Urothelium cell line (cell line): ENCODE measurements at regions not wholly inside any gene's neighbourhood (a gene's known extent, or its start where the extent isn't known, plus 50 kb on each side); places are given as distances from the start of the nearest gene placed in this dataset.

Experiments
- DNase-seq: peaks from one replicate; pipeline ENCODE4 v3.0.0; 2011; ENCODE audit warnings: low spot score, mixed read lengths
- FAIRE-seq: peaks from 2 replicates; lab custom pipeline; 2011; peaks lifted over from hg19 to GRCh38; lab: Jason Lieb, UNC

GRCh38 chr6:19478992-19479391, 358.2 kb upstream of the ID4 start:
- no peak for FAIRE-seq
- DNase-seq = peak; percentile 6

- DNase-seq = no peak
- FAIRE-seq = no peak
Observed at GRCh38 chr6:19479551-19479950, 357.6 kb upstream of the ID4 start.

DNA sequence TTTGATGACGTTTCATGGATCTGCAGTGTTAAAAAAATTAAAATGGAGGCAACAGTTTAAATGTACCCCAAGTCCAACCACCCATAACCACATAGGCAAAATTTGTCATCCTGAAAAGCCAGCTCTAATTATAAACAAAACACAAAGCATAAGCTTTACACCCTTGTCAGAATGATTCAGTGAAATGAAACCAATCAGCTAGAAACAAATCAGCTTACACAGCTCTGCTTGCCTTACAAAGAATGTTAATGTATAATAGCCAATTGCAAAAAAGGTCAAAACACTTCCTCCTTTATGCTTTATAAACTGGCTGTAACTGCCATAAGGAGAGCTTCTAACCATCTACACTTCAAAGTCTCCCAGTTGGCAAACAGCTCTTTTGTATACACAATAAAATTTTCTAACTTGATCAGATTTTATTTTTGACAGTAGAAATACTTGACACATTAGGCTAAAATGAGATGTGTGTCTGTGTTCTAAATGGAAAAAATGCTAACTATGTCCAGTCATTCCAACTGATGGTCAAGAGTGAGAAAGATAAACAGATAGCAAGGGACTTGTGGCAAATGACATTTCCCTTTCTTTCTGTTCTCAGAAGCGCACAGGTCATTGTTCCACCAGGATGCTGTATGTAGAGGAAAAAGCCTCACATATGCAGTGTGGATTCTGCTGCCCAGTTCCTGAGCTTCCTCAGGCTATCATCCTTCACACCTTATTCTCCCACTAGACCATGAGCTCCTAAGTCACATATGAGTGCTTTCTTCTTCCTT, 344.3 kb upstream of the ID4 start:
- DNase-seq (no peak), FAIRE-seq (no peak)

GRCh38 chr6:19501737-19502245, 335.4 kb upstream of the ID4 start:
- FAIRE-seq (no peak), DNase-seq (no peak)

DNA sequence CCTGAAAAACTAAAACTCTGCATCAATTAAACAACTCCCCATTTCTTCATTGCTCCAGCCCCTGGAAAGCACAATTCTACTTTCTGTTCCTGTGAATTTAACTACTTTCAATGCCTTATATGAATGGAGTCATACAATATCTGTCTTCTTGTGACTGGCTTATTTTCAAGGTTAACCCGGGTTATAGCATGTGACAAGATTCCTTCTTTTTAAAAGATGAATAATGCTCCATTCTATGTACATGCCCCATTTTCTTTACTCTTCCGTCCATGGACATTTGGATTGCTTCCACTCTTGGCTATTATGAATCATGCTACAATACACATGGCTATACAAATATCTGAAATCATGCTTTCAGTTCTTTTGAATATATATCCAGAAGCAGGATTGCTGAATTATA, 334.9 kb upstream of the ID4 start:
- FAIRE-seq (no peak), DNase-seq (no peak)

GRCh38 chr6:19515939-19516338, 321.2 kb upstream of the ID4 start:
- DNase-seq (no peak), FAIRE-seq (no peak)

- FAIRE-seq (no peak), DNase-seq (no peak)
Observed at GRCh38 chr6:19519941-19520340, 317.2 kb upstream of the ID4 start.

DNA sequence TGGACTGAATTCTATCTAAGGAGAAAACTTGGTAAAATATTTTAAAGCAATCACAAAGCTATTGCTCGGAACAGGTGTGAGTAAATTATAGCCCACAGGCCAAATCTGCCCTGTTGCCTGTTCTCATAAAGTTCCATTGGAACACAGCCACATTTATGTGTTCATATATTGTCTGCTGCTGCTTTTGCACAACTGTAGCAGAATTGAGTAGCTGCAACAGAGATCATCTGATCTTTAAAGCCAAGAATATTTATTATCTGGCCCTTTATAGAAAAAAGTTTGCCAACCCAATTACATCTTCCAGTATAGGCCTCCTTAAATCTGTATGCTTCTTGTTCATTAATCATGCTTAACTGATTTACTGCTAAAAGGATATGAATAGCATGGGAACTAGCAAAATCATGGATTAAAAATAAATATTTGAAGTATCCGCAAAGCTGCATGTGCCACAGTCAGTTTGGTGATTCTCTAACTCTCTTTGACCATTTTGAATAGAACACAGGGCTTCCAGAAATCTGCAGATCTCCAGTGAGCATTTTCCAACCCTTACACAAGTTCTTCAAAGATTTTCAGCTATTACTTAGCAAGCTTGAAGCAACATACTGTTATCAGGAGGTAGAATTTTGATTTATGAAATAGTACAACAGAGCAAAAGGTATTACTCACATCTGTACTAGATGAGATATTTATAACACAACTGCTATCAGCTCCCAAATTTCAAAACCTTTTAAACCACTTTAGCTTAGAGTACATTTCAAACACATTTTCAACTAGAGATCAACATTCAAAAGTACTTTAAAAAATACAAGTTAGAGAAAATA, 312.6 kb upstream of the ID4 start:
- FAIRE-seq (no peak), DNase-seq (no peak)

DNA sequence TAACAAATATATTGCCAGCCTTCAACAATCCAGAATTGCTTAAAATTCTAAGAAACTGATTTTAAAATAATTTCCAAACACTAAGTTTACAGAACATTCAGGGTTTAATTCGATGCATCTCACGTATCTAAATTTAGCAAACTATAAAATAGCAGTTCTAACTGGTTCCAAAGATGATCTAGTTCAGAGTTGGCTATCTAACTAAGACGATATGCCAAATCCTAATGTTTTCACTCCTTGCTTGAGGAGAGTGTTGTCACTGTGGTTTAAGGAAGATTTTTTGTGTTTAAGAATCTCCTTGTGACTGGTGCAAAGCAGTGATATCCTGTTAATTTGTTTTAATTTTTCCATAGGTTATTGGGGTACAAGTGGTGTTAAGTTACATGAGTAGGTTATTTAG, 311.5 kb upstream of the ID4 start:
- DNase-seq (no peak), FAIRE-seq (no peak)

DNA sequence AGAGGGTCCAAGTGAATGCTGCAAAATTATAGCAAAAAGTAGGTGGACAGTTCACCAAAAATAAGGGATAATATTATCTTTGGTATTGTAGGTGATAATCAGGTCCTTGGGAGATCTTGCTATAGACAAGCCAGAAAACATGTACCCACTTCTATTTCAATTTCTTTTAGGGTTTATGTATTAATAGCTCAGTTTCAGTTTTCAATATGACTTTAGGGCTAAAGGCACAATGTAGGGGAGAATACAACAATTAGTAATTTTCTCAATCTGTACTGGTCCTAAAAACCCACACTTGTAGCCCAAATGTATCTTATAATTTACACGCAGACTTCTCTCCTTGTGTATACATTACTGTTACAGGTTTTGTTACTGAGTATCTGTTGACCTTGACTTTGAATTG, 307.0 kb upstream of the ID4 start:
- DNase-seq (no peak), FAIRE-seq (no peak)

GRCh38 chr6:19535351-19535750, 301.8 kb upstream of the ID4 start:
- FAIRE-seq = no peak
- DNase-seq = no peak

- no peak for FAIRE-seq
- no peak for DNase-seq
Observed at GRCh38 chr6:19536838-19537237, 300.3 kb upstream of the ID4 start.

DNA sequence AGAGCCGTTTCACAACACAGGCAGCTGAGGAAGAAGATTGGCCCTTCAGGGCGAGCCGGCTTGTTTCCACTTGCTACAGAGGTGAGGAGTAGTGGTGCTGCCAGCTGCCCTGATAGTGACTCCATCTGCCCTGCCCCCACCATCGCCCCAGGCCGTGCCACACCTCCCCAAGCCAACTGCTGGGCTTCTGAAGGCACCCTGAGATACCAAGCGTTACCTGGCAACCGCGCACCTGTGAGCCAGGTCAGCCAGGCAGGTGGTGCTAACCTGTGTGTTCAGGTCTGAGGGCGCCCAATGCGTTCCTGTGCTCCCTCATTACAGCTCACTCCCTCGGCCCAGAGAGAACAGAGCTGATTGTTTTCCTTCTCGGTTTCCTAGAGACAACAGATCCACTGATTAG, 299.1 kb upstream of the ID4 start:
- no peak for DNase-seq
- no peak for FAIRE-seq

DNA sequence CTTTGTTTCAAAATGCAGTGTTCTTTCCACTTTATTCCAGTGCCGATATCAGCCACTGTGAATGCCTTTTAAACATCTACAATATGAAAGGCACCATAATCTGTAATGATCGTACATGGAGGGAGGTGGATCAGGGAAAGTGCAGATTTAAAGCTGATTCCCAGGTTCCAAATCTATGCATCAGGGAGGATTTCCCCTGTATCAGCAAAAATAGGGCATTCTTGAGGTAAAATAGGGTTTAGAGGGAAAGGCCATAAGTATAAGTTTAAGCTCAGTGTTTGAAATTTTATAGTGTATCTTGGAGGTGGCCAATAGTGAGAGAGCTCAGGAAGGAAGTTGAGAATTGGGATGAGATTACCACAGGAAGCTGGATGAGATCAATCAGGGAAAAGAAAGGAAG, 289.7 kb upstream of the ID4 start:
- DNase-seq (no peak), FAIRE-seq (no peak)

DNA sequence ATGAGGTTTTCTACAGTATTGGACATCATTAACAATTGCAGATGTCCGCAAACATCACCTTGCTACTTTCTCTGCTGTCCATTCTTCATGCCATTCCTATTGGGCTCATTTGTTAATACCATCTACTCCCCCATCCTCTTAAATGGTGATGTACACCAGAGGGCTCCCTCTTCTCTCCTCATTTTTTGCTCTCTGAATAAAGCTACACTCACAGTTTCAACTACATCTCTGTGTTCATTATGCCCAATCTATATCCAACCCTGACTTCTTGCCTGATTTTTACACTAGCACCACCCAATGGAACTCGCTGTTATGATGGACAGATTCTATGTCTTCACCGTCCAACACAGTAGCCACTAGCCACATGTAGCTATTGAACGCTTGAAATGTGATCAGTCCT, 288.1 kb upstream of the ID4 start:
- FAIRE-seq = no peak

GRCh38 chr6:19550380-19550779, 286.8 kb upstream of the ID4 start:
- FAIRE-seq (no peak), DNase-seq (no peak)

More for the DNA sequence above, 288.1 kb upstream of the ID4 start:
- no peak for DNase-seq

DNA sequence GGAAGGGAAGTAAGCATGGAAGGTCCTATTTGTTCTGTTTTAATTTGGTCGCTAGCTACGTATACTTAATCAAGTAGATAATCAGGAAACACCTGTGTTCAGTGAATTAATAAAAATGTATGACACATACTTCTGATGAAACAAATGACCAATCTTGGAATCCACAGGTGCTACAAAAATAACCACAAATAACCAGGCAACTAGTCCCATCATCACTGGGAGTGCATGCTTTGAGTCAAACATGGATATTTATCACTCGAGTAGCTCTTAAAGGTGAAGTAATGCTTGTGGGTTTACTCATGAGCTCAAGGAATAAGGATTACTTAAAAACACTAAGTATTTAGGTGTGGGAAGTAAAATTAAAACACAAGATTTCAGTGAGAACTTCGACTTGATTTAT, 285.6 kb upstream of the ID4 start:
- FAIRE-seq = no peak
- DNase-seq = no peak

DNA sequence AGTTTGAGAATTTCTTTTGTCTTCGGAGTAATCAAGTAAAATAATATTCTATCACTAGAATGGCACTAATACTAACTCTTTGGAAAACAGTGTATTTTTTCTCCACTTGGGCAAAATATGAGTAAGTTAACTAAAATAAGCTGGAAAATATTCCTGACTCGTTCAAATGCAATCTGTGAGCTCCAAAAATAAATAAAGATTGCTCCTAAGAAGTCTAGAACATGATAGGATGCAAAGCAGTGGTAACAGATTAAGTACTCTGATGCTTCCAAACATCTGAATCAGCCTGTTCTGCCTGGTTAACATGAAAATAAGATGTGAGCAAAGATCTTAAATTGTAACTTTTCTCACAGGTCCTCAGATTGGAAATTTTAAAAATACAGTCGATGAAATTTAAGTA, 285.1 kb upstream of the ID4 start:
- FAIRE-seq = no peak

DNA sequence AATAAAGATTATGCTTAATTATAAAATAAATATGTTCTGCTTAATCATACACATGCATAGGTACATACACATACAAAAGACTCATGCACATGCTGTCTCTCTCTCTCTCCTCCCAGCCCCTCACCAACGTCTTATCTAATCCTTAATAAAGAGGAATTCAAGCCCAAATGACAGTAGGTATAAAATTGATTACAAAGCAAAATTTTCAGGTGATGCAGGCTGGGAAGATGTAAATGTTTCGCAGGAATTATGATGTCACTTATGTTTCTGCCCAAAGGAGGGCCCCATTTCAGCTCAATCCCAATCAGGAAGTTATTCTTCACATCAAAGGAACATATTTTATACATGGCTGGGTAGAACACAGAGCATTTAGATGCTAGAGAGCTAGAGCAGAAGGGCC, 284.6 kb upstream of the ID4 start:
- no peak for FAIRE-seq
- DNase-seq = no peak

More for the DNA sequence above, 285.1 kb upstream of the ID4 start:
- DNase-seq = no peak

DNA sequence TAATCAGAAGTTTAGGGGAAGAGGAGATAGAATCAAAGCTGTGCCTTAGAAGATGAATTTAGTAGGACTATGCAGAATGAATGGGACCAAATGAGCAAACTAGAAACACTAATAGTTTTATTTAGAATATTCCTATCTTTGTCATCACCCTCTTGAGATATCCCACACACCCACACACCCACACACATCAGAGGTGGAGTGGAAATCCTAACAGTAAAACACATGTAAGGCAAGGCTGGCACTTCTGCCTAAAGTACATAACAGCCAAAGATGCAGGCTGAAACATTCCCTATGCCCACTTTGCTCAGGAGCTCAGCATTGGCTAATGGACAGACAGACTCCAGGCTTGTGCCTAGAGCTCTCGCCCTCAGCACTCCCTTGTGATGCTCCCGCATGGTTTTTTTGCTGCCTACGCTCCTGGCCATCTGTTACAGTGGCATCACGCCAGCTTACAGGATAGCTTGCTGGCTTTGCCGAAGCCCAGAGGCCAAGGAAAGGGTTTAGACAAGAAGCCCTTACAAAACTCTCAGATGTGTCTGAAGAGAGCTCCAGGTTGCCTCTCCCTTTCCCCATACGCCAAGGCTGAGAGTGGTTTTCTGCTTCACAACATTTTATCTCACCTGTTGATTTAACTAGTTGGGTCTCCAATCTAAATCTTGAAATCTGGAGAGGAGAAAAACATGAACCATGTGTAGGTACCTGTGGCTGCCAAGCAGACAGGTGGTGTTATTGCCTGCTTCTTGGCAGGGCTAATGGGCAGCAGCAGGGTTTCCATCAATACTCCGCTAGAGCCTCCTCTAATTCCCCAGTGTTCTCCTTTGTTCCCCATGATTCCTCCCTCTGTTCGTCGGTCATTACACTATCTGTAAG, 282.6 kb upstream of the ID4 start:
- DNase-seq (no peak), FAIRE-seq (no peak)

- FAIRE-seq = no peak
Observed at GRCh38 chr6:19557191-19557590, 280.0 kb upstream of the ID4 start.

More at GRCh38 chr6:19557191-19557590, 280.0 kb upstream of the ID4 start:
- DNase-seq = no peak
